Right lobe of liver (tissue), 6 donors: ENCODE measurements at regions not wholly inside any gene's neighbourhood (a gene's known extent, or its start where the extent isn't known, plus 50 kb on each side); places are given as distances from the start of the nearest gene placed in this dataset.

ENCODE experiments used
- ATAC-seq, 4 donors: fragments of 200-7000 bp; cut with Tn5 transposase; one replicate each; pipeline ENCODE4 v1.9.1; 2020; ENCODE audit warnings: mild to moderate bottlenecking in 4 of 4, moderate library complexity in 4 of 4
- DNase-seq, 3 donors: peaks; one replicate each; pipeline ENCODE4 v3.0.0-alpha.2; 2020
- H3K27ac ChIP-seq, 3 donors: fragments of 200-600 bp; one replicate each; pipeline ENCODE4 v1.8.0; 2022
- H3K27me3 ChIP-seq, 2 donors: fragments of 200-600 bp; one replicate each; pipeline ENCODE4 v1.8.0; 2022
- H3K36me3 ChIP-seq, 4 donors: fragments of 200-600 bp; sonication (generic) in 1 of 4; one replicate each; pipeline versions ENCODE4 v1.5.1 to v1.8.0; 2017 to 2022; ENCODE audit warnings: control low read depth in 1 of 4
- H3K4me1 ChIP-seq, 4 donors: fragments of 200-600 bp; sonication (generic) in 1 of 4; one replicate each; pipeline versions ENCODE4 v1.5.1 to v1.8.0; 2017 to 2022; ENCODE audit warnings: control low read depth in 1 of 4
- H3K4me3 ChIP-seq, 3 donors: fragments of 200-600 bp; one replicate each; pipeline ENCODE4 v1.8.0; 2022
- H3K9me3 ChIP-seq, 4 donors: fragments of 200-600 bp; sonication (generic) in 1 of 4; one replicate each; pipeline versions ENCODE4 v1.5.1 to v1.8.0; 2017 to 2022; ENCODE audit warnings: control low read depth in 1 of 4
- CTCF ChIP-seq, 4 donors: fragments of 200-600 bp in 3 of 4; fragments of 450-650 bp in 1 of 4; IDR thresholded peaks; one replicate each; pipeline versions ENCODE4 v1.5.1 to v1.8.0; 2016 to 2022; ENCODE audit warnings: antibody characterized with exemption in 4 of 4, mild to moderate bottlenecking in 2 of 4
- POLR2A ChIP-seq: fragments of 450-650 bp; IDR thresholded peaks from one replicate; pipeline ENCODE4 v1.6.1; 2017; ENCODE audit warnings: antibody characterized with exemption, mild to moderate bottlenecking
- WGBS: methylation state at CpG from one replicate; pipeline ENCODE4 v1.1.6; 2018; ENCODE audit warnings: low coverage, low lambda C conversion rate; ENCODE audit not compliant: insufficient coverage; ENCODE audit errors: missing lambda C conversion rate; 5-methylcytosine and 5-hydroxymethylcytosine counted together
- intact Hi-C, 2 donors: fragments of 100-400 bp; cut with DNase I; formaldehyde crosslinking; loops; one replicate each; pipeline versions ENCODE4 v1.11.2 to v1.14.1; 2022
- donor health status: DM: no; HTN: yes; CAD: no.
- donor health status: DM: no; HTN: no; CAD: no.
- donor health status: DM: no; HTN: no; CAD: no.
- donor health status: DM: no; HTN: yes; CAD: no.
- donor health status: DM: no; HTN: yes; CAD: no.

DNA sequence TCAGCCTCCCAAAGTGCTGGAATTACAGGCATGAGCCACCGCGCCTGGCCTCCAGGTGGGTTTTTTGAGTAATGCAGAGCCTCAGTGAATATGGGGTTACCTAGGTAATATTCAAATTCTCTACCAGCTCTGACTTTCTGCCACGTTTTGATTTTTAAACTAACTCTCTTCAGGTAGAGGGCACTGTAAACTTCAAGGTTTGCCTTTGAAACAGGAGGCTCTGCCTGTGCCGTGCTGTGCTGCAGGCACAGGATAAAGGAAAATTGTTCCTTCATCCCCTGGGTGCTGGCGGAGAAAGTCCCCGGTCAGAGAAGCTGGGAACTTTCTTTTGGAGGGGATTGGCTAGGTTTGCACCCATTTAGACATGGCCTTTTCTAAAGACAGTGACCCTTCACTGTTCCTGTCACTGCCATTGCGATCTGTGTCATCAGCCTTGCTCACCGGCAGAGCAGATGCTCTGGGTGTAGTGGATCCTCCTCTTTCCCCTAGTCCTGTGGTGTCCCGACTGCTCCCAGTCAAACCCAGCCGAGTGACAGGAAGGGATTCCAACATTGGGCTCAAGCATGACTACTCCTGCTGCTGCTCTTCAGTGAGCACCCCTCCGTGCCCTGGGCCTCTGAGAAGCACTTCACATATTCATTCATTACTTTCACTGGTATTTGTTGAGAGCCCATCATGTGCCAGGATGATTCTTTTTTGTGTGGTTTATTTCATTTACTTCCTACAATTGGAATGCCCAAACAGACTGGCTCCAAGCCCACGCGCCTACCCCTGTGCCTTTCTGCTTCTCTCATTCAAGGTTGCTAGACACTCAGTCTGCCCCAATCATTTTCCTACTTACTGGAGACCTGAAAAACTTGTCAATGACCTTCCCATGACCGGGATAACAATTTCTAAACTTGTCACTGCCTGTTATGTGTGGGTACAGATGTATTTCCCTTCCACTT, 103.6 kb downstream of the TMEM30B start:
- Histone ChIP-seq H3K4me1 (no peaks in the 10 kb centered on the region), H3K4me3 (no peak overlapping the region), H3K36me3 (no peaks in the 10 kb centered on the region), H3K27me3 (no peaks in the 10 kb centered on the region), H3K9me3 (no peaks in the 10 kb centered on the region), H3K27ac (no peak overlapping the region)
- DNase-seq (no peak), ATAC-seq (no peak)
- 61% methylated on average over 7 of the region's 14 CpGs for WGBS
- intact Hi-C loops: no loop called here
- no peak for TF ChIP-seq CTCF (IDR thresholded peaks at IDR 0.05)
- TF ChIP-seq POLR2A: no peak

- DNase-seq (no peak), ATAC-seq (no peak)
- Histone ChIP-seq H3K36me3 (no peaks in the 10 kb centered on the region), H3K9me3 (no peaks in the 10 kb centered on the region), H3K27me3 (no peaks in the 10 kb centered on the region), H3K4me3 (no peak overlapping the region), H3K27ac (no peak overlapping the region), H3K4me1 (no peaks in the 10 kb centered on the region)
- TF ChIP-seq POLR2A: no peak
- 28% methylated on average over 2 of the region's 2 CpGs for WGBS
- intact Hi-C loops: no loop called here
Observed at GRCh38 chr14:61176686-61177085, 104.5 kb downstream of the TMEM30B start.

- WGBS: 47% methylated on average over 2 of the region's 2 CpGs
- DNase-seq (no peak), ATAC-seq (no peak)
- Histone ChIP-seq H3K27me3 (no peaks in the 10 kb centered on the region), H3K36me3 (no peaks in the 10 kb centered on the region), H3K27ac (no peak overlapping the region), H3K4me1 (no peaks in the 10 kb centered on the region), H3K9me3 (no peaks in the 10 kb centered on the region), H3K4me3 (no peak overlapping the region)
- TF ChIP-seq POLR2A: no peak
- TF ChIP-seq CTCF (IDR thresholded peaks at IDR 0.05): no peak
- intact Hi-C loops: no loop called here
Observed at GRCh38 chr14:61174987-61175386, 106.2 kb downstream of the TMEM30B start.

DNA sequence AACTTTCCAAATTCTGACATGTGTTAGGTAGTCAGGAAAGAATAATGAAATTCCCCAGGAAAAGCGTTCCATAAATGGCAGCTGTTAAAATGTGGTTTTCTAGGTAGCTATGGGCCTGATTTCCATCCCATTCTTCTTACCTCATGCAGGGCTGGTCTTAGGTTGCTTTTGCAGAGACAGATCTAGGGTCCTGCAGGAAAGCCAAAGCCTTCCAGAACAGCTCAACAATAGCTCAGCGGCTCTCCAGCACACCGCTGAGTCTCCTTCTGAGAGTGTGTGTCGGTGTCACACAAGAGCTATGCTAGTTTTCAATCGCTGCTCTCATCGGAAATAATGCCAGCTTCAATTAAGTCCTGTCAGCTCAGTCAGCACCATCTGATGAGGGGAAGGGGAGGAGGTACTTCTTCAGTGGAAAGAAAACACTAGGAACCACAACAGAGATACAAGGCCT, 106.7 kb downstream of the TMEM30B start:
- Histone ChIP-seq H3K4me3 (no peak overlapping the region), H3K27me3 (no peaks in the 10 kb centered on the region), H3K4me1 (no peaks in the 10 kb centered on the region), H3K36me3 (no peaks in the 10 kb centered on the region), H3K27ac (no peak overlapping the region), H3K9me3 (no peaks in the 10 kb centered on the region)
- intact Hi-C loops: no loop called here
- ATAC-seq (no peak), DNase-seq (no peak)
- 65% methylated on average over 5 of the region's 6 CpGs for WGBS
- TF ChIP-seq CTCF (IDR thresholded peaks at IDR 0.05) (no peak), POLR2A (no peak)

DNA sequence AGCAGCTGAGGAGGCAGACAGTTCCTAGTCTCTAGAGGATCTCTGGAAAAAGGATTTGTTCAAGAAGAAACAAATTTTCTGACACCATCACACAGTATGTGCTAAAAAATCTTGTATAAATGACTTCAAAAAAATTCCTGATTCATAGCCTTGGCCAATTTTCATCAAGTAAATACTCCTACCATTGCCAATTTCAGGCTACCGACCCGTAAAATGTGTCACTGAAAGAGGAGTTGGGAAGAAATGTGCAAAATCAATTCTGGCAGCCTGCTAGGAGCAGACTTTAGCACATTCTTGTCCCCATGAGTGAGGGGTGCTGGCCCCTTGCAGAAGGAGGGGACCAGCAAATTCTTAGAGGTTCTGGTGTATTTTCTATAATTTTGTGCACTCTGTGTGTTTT, 109.4 kb downstream of the TMEM30B start:
- Histone ChIP-seq H3K9me3 (no peaks in the 10 kb centered on the region), H3K4me1 (no peaks in the 10 kb centered on the region), H3K36me3 (no peaks in the 10 kb centered on the region), H3K4me3 (no peak overlapping the region), H3K27ac (no peak overlapping the region), H3K27me3 (no peaks in the 10 kb centered on the region)
- intact Hi-C loops: no loop called here
- TF ChIP-seq CTCF (IDR thresholded peaks at IDR 0.05) (no peak), POLR2A (no peak)
- no peak for DNase-seq
- 20% methylated on average over 2 of the region's 2 CpGs for WGBS
- no peak for ATAC-seq
